ENCODE measurements at regions not wholly inside any gene's neighbourhood (a gene's known extent, or its start where the extent isn't known, plus 50 kb on each side); places are given as distances from the start of the nearest gene placed in this dataset.

DNA sequence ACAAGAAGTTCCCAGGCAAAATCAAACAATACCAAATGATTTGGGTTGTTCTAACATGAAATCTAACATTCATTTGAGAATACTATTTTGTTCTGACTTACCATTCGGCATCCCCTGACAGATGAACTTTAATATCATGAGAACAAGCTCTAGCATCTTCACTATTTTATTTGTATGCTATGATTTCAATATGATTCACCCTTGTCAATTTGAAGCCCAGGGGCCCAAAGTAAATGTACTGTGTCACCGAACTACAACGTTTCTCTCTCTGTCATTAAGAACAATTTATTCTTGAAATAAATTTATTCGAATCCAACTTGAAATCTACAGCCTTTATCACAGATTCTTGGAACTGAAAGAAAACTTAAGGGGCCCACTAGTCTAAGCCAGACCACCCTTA, 146.2 kb upstream of the RASSF8 start:
- Histone ChIP-seq H3K4me1 (ENCODE audit: control insufficient read depth in 4 of 4, insufficient read depth in 4 of 4, low read length in 3 of 4) (no peaks in the 10 kb centered on the region), H3K9ac (ENCODE audit: low read depth in 1 of 2, low read length in 2 of 2) (no peak overlapping the region), H3K9me3 (ENCODE audit: control insufficient read depth in 4 of 4, low read length in 3 of 4) (no peaks in the 10 kb centered on the region), H3K36me3 (ENCODE audit: control insufficient read depth in 4 of 4, insufficient read depth in 3 of 4, low read depth in 1 of 4, low read length in 3 of 4) (no peaks in the 10 kb centered on the region), H3K27ac (ENCODE audit: low read depth in 1 of 2, low read length in 2 of 2) (no peak overlapping the region), H3K4me3 (ENCODE audit: low read depth in 1 of 3, low read length in 3 of 3) (no peak overlapping the region), H3K27me3 (ENCODE audit: control insufficient read depth in 4 of 4, insufficient read depth in 4 of 4, low read length in 3 of 4) (no peaks in the 10 kb centered on the region)
- no peak for DNase-seq (ENCODE audit: low spot score)
- TF ChIP-seq RXRA (IDR thresholded peaks at IDR 0.05) (no peak), FOXA2 (IDR thresholded peaks at IDR 0.05) (no peak), TAF1 (conservative IDR thresholded peaks at IDR 0.05) (no peak), GABPA (IDR thresholded peaks at IDR 0.05 in 1 of 2, conservative IDR thresholded peaks at IDR 0.05 in 1 of 2) (no peak), NR2F2 (IDR thresholded peaks at IDR 0.05) (no peak), SP1 (IDR thresholded peaks at IDR 0.05) (no peak), HNF4G (IDR thresholded peaks at IDR 0.05) (no peak), EGR1 (IDR thresholded peaks at IDR 0.05; ENCODE audit: low read depth in 2 of 2) (no peak), JUND (IDR thresholded peaks at IDR 0.05) (no peak), RAD21 (IDR thresholded peaks at IDR 0.05) (no peak), HNF4A (conservative IDR thresholded peaks at IDR 0.05) (no peak), FOXA1 (IDR thresholded peaks at IDR 0.05) (no peak), YY1 (IDR thresholded peaks at IDR 0.05) (no peak)
- TF ChIP-seq, protein P1, sequence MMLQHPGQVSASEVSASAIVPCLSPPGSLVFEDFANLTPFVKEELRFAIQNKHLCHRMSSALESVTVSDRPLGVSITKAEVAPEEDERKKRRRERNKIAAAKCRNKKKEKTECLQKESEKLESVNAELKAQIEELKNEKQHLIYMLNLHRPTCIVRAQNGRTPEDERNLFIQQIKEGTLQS (IDR thresholded peaks at IDR 0.05), result no peak
- TF ChIP-seq, protein P2, sequence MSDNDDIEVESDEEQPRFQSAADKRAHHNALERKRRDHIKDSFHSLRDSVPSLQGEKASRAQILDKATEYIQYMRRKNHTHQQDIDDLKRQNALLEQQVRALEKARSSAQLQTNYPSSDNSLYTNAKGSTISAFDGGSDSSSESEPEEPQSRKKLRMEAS (IDR thresholded peaks at IDR 0.05), result no peak
- TF ChIP-seq, protein P3, sequence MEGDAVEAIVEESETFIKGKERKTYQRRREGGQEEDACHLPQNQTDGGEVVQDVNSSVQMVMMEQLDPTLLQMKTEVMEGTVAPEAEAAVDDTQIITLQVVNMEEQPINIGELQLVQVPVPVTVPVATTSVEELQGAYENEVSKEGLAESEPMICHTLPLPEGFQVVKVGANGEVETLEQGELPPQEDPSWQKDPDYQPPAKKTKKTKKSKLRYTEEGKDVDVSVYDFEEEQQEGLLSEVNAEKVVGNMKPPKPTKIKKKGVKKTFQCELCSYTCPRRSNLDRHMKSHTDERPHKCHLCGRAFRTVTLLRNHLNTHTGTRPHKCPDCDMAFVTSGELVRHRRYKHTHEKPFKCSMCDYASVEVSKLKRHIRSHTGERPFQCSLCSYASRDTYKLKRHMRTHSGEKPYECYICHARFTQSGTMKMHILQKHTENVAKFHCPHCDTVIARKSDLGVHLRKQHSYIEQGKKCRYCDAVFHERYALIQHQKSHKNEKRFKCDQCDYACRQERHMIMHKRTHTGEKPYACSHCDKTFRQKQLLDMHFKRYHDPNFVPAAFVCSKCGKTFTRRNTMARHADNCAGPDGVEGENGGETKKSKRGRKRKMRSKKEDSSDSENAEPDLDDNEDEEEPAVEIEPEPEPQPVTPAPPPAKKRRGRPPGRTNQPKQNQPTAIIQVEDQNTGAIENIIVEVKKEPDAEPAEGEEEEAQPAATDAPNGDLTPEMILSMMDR (IDR thresholded peaks at IDR 0.05; ENCODE audit: low read depth, low read length, missing input control), result no peak
- TF ChIP-seq, protein P4, sequence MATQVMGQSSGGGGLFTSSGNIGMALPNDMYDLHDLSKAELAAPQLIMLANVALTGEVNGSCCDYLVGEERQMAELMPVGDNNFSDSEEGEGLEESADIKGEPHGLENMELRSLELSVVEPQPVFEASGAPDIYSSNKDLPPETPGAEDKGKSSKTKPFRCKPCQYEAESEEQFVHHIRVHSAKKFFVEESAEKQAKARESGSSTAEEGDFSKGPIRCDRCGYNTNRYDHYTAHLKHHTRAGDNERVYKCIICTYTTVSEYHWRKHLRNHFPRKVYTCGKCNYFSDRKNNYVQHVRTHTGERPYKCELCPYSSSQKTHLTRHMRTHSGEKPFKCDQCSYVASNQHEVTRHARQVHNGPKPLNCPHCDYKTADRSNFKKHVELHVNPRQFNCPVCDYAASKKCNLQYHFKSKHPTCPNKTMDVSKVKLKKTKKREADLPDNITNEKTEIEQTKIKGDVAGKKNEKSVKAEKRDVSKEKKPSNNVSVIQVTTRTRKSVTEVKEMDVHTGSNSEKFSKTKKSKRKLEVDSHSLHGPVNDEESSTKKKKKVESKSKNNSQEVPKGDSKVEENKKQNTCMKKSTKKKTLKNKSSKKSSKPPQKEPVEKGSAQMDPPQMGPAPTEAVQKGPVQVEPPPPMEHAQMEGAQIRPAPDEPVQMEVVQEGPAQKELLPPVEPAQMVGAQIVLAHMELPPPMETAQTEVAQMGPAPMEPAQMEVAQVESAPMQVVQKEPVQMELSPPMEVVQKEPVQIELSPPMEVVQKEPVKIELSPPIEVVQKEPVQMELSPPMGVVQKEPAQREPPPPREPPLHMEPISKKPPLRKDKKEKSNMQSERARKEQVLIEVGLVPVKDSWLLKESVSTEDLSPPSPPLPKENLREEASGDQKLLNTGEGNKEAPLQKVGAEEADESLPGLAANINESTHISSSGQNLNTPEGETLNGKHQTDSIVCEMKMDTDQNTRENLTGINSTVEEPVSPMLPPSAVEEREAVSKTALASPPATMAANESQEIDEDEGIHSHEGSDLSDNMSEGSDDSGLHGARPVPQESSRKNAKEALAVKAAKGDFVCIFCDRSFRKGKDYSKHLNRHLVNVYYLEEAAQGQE (IDR thresholded peaks at IDR 0.05), result no peak
- TF ChIP-seq, protein P5, sequence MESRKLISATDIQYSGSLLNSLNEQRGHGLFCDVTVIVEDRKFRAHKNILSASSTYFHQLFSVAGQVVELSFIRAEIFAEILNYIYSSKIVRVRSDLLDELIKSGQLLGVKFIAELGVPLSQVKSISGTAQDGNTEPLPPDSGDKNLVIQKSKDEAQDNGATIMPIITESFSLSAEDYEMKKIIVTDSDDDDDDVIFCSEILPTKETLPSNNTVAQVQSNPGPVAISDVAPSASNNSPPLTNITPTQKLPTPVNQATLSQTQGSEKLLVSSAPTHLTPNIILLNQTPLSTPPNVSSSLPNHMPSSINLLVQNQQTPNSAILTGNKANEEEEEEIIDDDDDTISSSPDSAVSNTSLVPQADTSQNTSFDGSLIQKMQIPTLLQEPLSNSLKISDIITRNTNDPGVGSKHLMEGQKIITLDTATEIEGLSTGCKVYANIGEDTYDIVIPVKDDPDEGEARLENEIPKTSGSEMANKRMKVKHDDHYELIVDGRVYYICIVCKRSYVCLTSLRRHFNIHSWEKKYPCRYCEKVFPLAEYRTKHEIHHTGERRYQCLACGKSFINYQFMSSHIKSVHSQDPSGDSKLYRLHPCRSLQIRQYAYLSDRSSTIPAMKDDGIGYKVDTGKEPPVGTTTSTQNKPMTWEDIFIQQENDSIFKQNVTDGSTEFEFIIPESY (IDR thresholded peaks at IDR 0.05), result no peak
- WGBS, result 88% methylated on average over 4 of the region's 4 CpGs

Data from liver (tissue), 8 donors.